Tibial nerve (tissue), 4 donors: ENCODE measurements at regions not wholly inside any gene's neighbourhood (a gene's known extent, or its start where the extent isn't known, plus 50 kb on each side); places are given as distances from the start of the nearest gene placed in this dataset.

Experiments
- EP300 ChIP-seq, 2 donors: sonication (generic); formaldehyde crosslinking; IDR thresholded peaks; one replicate each; pipeline ENCODE4 v1.6.1; 2017; ENCODE audit warnings: antibody characterized with exemption in 2 of 2, mild to moderate bottlenecking in 1 of 2
- TF ChIP-seq, protein P1 (sequence below), 5 experiments: fragments of 200-600 bp in 3 of 5; fragments of 450-650 bp in 2 of 5; sonication (generic) in 3 of 5; IDR thresholded peaks; one replicate each; pipeline ENCODE4 v1.5.1; 2016 to 2019; ENCODE audit warnings: antibody characterized with exemption in 5 of 5, mild to moderate bottlenecking in 3 of 5, moderate library complexity in 2 of 5

DNA sequence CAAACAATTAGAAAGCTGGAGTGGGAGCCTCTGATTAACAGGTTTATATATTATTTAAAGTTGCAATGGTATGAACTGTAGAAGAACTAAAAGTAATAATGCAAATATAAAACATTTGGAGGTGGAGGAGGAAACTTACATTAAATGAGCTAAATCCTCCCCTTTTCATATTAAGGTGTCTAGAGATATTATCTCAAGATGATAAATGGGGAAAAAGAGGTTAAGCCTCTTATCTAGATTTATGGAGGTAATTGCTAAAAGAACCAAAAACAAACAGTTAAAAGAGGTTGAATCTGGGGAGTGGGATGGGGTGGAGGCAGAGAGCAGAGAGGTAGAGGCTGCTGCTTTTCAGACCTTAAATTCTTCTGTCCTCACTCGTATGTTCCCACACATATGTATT is 147.8 kb upstream of the SLC24A2 start:
- TF ChIP-seq, protein P1, sequence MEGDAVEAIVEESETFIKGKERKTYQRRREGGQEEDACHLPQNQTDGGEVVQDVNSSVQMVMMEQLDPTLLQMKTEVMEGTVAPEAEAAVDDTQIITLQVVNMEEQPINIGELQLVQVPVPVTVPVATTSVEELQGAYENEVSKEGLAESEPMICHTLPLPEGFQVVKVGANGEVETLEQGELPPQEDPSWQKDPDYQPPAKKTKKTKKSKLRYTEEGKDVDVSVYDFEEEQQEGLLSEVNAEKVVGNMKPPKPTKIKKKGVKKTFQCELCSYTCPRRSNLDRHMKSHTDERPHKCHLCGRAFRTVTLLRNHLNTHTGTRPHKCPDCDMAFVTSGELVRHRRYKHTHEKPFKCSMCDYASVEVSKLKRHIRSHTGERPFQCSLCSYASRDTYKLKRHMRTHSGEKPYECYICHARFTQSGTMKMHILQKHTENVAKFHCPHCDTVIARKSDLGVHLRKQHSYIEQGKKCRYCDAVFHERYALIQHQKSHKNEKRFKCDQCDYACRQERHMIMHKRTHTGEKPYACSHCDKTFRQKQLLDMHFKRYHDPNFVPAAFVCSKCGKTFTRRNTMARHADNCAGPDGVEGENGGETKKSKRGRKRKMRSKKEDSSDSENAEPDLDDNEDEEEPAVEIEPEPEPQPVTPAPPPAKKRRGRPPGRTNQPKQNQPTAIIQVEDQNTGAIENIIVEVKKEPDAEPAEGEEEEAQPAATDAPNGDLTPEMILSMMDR (IDR thresholded peaks at IDR 0.05) = no peak
- TF ChIP-seq EP300 (IDR thresholded peaks at IDR 0.05) = no peak
